Sigmoid colon (tissue), 6 donors: ENCODE measurements at regions not wholly inside any gene's neighbourhood (a gene's known extent, or its start where the extent isn't known, plus 50 kb on each side); places are given as distances from the start of the nearest gene placed in this dataset.

Experiments
- DNase-seq: peaks from one replicate; pipeline ENCODE4 v3.0.0-alpha.2; 2019
- H3K27ac ChIP-seq, 4 donors: fragments of 200-600 bp; sonication (generic); one replicate each; pipeline ENCODE4 v1.5.1; 2016 to 2019; ENCODE audit warnings: mild to moderate bottlenecking in 1 of 4
- H3K27me3 ChIP-seq, 3 donors: fragments of 200-600 bp; sonication (generic); one replicate each; pipeline ENCODE4 v1.5.1; 2019; ENCODE audit warnings: mild to moderate bottlenecking in 1 of 3
- H3K36me3 ChIP-seq, 4 donors: fragments of 200-600 bp; sonication (generic); one replicate each; pipeline ENCODE4 v1.5.1; 2016 to 2019
- H3K4me1 ChIP-seq, 4 donors: fragments of 200-600 bp; sonication (generic); one replicate each; pipeline ENCODE4 v1.5.1; 2017 to 2019
- H3K4me3 ChIP-seq, 4 donors: fragments of 200-600 bp; sonication (generic); one replicate each; pipeline ENCODE4 v1.5.1; 2017 to 2019; ENCODE audit warnings: mild to moderate bottlenecking in 2 of 4, moderate library complexity in 1 of 4
- H3K9me3 ChIP-seq, 4 donors: fragments of 200-600 bp in 3 of 4; sonication (generic) in 3 of 4; one replicate each; pipeline versions ENCODE4 v1.5.1 to v1.6.1; 2013 to 2019
- CTCF ChIP-seq, 4 experiments: fragments of 450-650 bp in 3 of 4; fragments of 200-600 bp in 1 of 4; IDR thresholded peaks; one replicate each; pipeline ENCODE4 v1.5.1; 2016 to 2019; ENCODE audit warnings: antibody characterized with exemption in 4 of 4, mild to moderate bottlenecking in 3 of 4, moderate library complexity in 2 of 4
- EP300 ChIP-seq, 4 donors: sonication (generic); formaldehyde crosslinking; IDR thresholded peaks; one replicate each; pipeline ENCODE4 v1.6.1; 2017; ENCODE audit warnings: antibody characterized with exemption in 4 of 4
- POLR2A ChIP-seq, 2 donors: fragments of 450-650 bp; IDR thresholded peaks; one replicate each; pipeline ENCODE4 v1.6.1; 2016; ENCODE audit warnings: antibody characterized with exemption in 2 of 2, mild to moderate bottlenecking in 2 of 2, moderate library complexity in 2 of 2
- POLR2AphosphoS5 ChIP-seq, 4 donors: sonication (generic); formaldehyde crosslinking; IDR thresholded peaks; one replicate each; pipeline ENCODE4 v1.6.1; 2017; ENCODE audit warnings: antibody characterized with exemption in 4 of 4
- WGBS, 2 donors: extraction: QIAGEN DNeasy Blood & Tissue Kit; methylation state at CpG; one replicate each; pipeline ENCODE4 v1.1.7; 2013; 5-methylcytosine and 5-hydroxymethylcytosine counted together
- intact Hi-C: fragments of 100-400 bp; cut with DNase I; formaldehyde crosslinking; loops from one replicate; pipeline ENCODE4 v1.15.1; 2023
- donor health status: healthy with polysubstance abuse.
- donor health status: healthy.

GRCh38 chr4:56235725-56236124 lies 151.6 kb downstream of the AASDH start:
- peaks cover 0 to 4% (median 0%) of the 10 kb centered on the region in 4 donors for H3K9me3 ChIP-seq
- no peaks in the 10 kb centered on the region for H3K4me1 ChIP-seq
- H3K4me3 ChIP-seq, result no peak overlapping the region
- DNase-seq, result no peak
- TF ChIP-seq POLR2AphosphoS5 (IDR thresholded peaks at IDR 0.05), result no peak
- TF ChIP-seq POLR2A (IDR thresholded peaks at IDR 0.05), result no peak
- no peak for TF ChIP-seq EP300 (IDR thresholded peaks at IDR 0.05)
- no peak for TF ChIP-seq CTCF (IDR thresholded peaks at IDR 0.05)
- intact Hi-C loops, result no loop called here
- no peak overlapping the region for H3K27ac ChIP-seq
- 26 to 75% methylated on average over 4 of the region's 4 CpGs for WGBS, 2 donors
- no peaks in the 10 kb centered on the region for H3K36me3 ChIP-seq
- no peaks in the 10 kb centered on the region for H3K27me3 ChIP-seq

GRCh38 chr4:56235011-56235410 lies 152.3 kb downstream of the AASDH start:
- intact Hi-C loops, result no loop called here
- WGBS, 2 donors, result 30 to 71% methylated on average over 3 of the region's 3 CpGs
- no peaks in the 10 kb centered on the region for H3K36me3 ChIP-seq
- H3K4me1 ChIP-seq, result no peaks in the 10 kb centered on the region
- no peaks in the 10 kb centered on the region for H3K27me3 ChIP-seq
- no peak for DNase-seq
- H3K27ac ChIP-seq, result no peak overlapping the region
- TF ChIP-seq POLR2A (IDR thresholded peaks at IDR 0.05) (no peak), EP300 (IDR thresholded peaks at IDR 0.05) (no peak), POLR2AphosphoS5 (IDR thresholded peaks at IDR 0.05) (no peak), CTCF (IDR thresholded peaks at IDR 0.05) (no peak)
- peaks cover 0 to 4% (median 0%) of the 10 kb centered on the region in 4 donors for H3K9me3 ChIP-seq
- no peak overlapping the region for H3K4me3 ChIP-seq

DNA sequence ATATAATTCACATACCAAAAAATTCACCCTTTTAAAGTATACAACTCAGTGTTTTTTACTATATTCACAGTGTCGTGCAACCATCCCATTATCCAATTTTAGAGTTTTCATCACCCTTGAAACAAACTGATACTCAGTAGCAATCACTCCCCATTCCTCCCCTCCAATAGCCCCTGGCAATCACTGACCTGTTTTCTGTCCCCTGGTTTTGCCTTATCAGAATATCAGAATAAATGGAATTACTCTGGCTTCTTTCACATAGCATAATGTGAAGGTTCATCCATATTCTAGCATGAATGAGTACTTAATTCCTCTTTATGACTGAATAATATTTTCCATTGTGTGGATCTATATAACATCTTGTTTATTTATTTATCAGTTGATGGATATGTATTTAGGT lies 153.2 kb downstream of the AASDH start:
- TF ChIP-seq POLR2A (IDR thresholded peaks at IDR 0.05), result no peak
- TF ChIP-seq POLR2AphosphoS5 (IDR thresholded peaks at IDR 0.05), result no peak
- TF ChIP-seq CTCF (IDR thresholded peaks at IDR 0.05), result no peak
- TF ChIP-seq EP300 (IDR thresholded peaks at IDR 0.05), result no peak
- DNase-seq, result no peak
- 94 to 96% methylated on average over 1 of the region's 1 CpG for WGBS, 2 donors
- H3K27ac ChIP-seq, result no peak overlapping the region
- no peak overlapping the region for H3K4me3 ChIP-seq
- H3K9me3 ChIP-seq, result peaks cover 0 to 4% (median 0%) of the 10 kb centered on the region in 4 donors
- H3K36me3 ChIP-seq, result no peaks in the 10 kb centered on the region
- no peaks in the 10 kb centered on the region for H3K27me3 ChIP-seq
- H3K4me1 ChIP-seq, result no peaks in the 10 kb centered on the region
- intact Hi-C loops, result no loop called here

DNA sequence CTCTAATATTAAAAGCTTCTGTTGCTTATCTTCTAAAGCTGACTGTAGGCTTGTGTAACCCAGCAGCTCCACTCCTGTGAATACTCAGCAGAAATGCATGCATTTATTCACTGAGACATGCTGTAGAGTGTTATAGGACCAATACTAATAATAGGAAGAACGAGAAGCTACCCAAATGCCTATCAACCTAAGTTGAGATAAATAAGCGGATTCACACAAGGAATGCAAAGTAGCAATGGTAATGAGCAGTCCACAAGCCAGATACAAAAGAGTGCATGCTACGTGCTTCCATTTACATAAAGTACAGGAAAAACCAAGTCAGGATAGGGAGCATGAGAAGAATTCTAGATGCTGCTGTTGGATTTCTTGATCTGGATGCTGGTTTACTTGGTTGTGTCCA lies 155.9 kb downstream of the AASDH start:
- peaks cover 0 to 4% (median 0%) of the 10 kb centered on the region in 4 donors for H3K9me3 ChIP-seq
- H3K36me3 ChIP-seq, result no peaks in the 10 kb centered on the region
- no peaks in the 10 kb centered on the region for H3K27me3 ChIP-seq
- intact Hi-C loops, result no loop called here
- no peak overlapping the region for H3K27ac ChIP-seq
- H3K4me1 ChIP-seq, result no peaks in the 10 kb centered on the region
- DNase-seq, result no peak
- 77 to 95% methylated on average over 3 of the region's 3 CpGs for WGBS, 2 donors
- TF ChIP-seq POLR2AphosphoS5 (IDR thresholded peaks at IDR 0.05), result no peak
- H3K4me3 ChIP-seq, result no peak overlapping the region

- H3K9me3 ChIP-seq, result peaks cover 0 to 4% (median 0%) of the 10 kb centered on the region in 4 donors
- H3K36me3 ChIP-seq, result no peaks in the 10 kb centered on the region
- no peak overlapping the region for H3K27ac ChIP-seq
- TF ChIP-seq EP300 (IDR thresholded peaks at IDR 0.05), result no peak
- H3K4me3 ChIP-seq, result no peak overlapping the region
- intact Hi-C loops, result no loop called here
- 0 to 39% methylated on average over 1 of the region's 1 CpG for WGBS, 2 donors
- no peaks in the 10 kb centered on the region for H3K4me1 ChIP-seq
- no peaks in the 10 kb centered on the region for H3K27me3 ChIP-seq
- DNase-seq, result no peak
These were observed 157.3 kb downstream of the AASDH start for GRCh38 chr4:56229947-56230346.

- TF ChIP-seq CTCF (IDR thresholded peaks at IDR 0.05) (no peak), POLR2AphosphoS5 (IDR thresholded peaks at IDR 0.05) (no peak), EP300 (IDR thresholded peaks at IDR 0.05) (no peak), POLR2A (IDR thresholded peaks at IDR 0.05) (no peak)
- 28 to 64% methylated on average over 6 of the region's 6 CpGs for WGBS, 2 donors
These were observed 159.9 kb downstream of the AASDH start for GRCh38 chr4:56227301-56227835.

More at GRCh38 chr4:56227301-56227835, 159.9 kb downstream of the AASDH start:
- Histone ChIP-seq H3K9me3 (peaks cover 0 to 4% (median 0%) of the 10 kb centered on the region in 4 donors), H3K36me3 (no peaks in the 10 kb centered on the region), H3K4me1 (no peaks in the 10 kb centered on the region), H3K27ac (no peak overlapping the region), H3K27me3 (no peaks in the 10 kb centered on the region), H3K4me3 (no peak overlapping the region)
- no peak for DNase-seq
- intact Hi-C loops, result no loop called here
